ENCODE measurements at regions not wholly inside any gene's neighbourhood (a gene's known extent, or its start where the extent isn't known, plus 50 kb on each side); places are given as distances from the start of the nearest gene placed in this dataset.

GRCh38 chr2:83042053-83042452, 1417.0 kb downstream of the SUCLG1 start:
- TF ChIP-seq EP300 (IDR thresholded peaks at IDR 0.05; ENCODE audit: borderline replicate concordance) (no peak), CREB1 (IDR thresholded peaks at IDR 0.05; ENCODE audit: low read depth) (no peak), YY1 (IDR thresholded peaks at IDR 0.05; ENCODE audit: low read depth) (no peak), RAD21 (IDR thresholded peaks at IDR 0.05; ENCODE audit: low read depth) (no peak), REST (IDR thresholded peaks at IDR 0.05; ENCODE audit: low read depth) (no peak), ZBTB7A (IDR thresholded peaks at IDR 0.05; ENCODE audit: low read depth) (no peak), FOXM1 (IDR thresholded peaks at IDR 0.05; ENCODE audit: borderline replicate concordance, low read depth) (no peak), NFIC (IDR thresholded peaks at IDR 0.05) (no peak), TEAD4 (IDR thresholded peaks at IDR 0.05) (no peak), TCF12 (IDR thresholded peaks at IDR 0.05; ENCODE audit: low read depth) (no peak), EGR1 (IDR thresholded peaks at IDR 0.05) (no peak), TAF1 (IDR thresholded peaks at IDR 0.05; ENCODE audit: low read depth) (no peak), MAX (IDR thresholded peaks at IDR 0.05) (no peak), CEBPB (IDR thresholded peaks at IDR 0.05) (no peak)
- TF ChIP-seq, protein P1, sequence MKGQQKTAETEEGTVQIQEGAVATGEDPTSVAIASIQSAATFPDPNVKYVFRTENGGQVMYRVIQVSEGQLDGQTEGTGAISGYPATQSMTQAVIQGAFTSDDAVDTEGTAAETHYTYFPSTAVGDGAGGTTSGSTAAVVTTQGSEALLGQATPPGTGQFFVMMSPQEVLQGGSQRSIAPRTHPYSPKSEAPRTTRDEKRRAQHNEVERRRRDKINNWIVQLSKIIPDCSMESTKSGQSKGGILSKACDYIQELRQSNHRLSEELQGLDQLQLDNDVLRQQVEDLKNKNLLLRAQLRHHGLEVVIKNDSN (IDR thresholded peaks at IDR 0.05), result no peak

DNA sequence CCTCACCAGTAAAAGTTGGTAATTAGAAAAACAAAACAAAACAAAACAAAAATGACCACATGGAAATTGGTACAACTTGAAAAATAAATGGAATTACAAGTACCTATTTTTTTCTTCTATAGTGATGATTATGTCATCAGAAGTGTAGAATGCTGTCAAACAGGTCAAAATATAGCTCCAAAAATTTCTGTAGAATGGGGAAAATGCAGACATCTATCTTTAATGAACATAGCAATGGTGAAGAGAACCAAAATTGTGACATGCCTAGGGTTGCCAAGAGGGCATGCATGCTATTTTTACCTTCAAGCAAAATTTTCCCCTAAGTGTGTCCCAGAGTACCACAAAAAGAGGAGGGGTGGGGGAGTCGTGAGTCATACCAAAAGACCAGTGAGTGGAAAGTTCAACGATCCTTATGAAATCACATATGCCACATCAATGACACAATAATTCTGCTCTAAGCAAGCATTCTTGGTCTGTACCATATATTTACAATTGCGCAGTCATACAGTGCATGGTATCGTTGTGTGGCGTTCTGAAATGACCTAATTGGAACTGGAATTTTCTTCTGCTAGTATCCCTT, 1436.4 kb downstream of the SUCLG1 start:
- TF ChIP-seq YY1 (IDR thresholded peaks at IDR 0.05; ENCODE audit: low read depth) (no peak), TEAD4 (IDR thresholded peaks at IDR 0.05) (no peak), MAX (IDR thresholded peaks at IDR 0.05) (no peak), ZBTB7A (IDR thresholded peaks at IDR 0.05; ENCODE audit: low read depth) (no peak), NFIC (IDR thresholded peaks at IDR 0.05) (no peak), FOXM1 (IDR thresholded peaks at IDR 0.05; ENCODE audit: borderline replicate concordance, low read depth) (no peak), EP300 (IDR thresholded peaks at IDR 0.05; ENCODE audit: borderline replicate concordance) (no peak), CEBPB (IDR thresholded peaks at IDR 0.05) (no peak), REST (IDR thresholded peaks at IDR 0.05; ENCODE audit: low read depth) (no peak), TAF1 (IDR thresholded peaks at IDR 0.05; ENCODE audit: low read depth) (no peak), RAD21 (IDR thresholded peaks at IDR 0.05; ENCODE audit: low read depth) (no peak), CREB1 (IDR thresholded peaks at IDR 0.05; ENCODE audit: low read depth) (no peak), TCF12 (IDR thresholded peaks at IDR 0.05; ENCODE audit: low read depth) (no peak), EGR1 (IDR thresholded peaks at IDR 0.05) (no peak)
- TF ChIP-seq, protein P1 (IDR thresholded peaks at IDR 0.05), result no peak

DNA sequence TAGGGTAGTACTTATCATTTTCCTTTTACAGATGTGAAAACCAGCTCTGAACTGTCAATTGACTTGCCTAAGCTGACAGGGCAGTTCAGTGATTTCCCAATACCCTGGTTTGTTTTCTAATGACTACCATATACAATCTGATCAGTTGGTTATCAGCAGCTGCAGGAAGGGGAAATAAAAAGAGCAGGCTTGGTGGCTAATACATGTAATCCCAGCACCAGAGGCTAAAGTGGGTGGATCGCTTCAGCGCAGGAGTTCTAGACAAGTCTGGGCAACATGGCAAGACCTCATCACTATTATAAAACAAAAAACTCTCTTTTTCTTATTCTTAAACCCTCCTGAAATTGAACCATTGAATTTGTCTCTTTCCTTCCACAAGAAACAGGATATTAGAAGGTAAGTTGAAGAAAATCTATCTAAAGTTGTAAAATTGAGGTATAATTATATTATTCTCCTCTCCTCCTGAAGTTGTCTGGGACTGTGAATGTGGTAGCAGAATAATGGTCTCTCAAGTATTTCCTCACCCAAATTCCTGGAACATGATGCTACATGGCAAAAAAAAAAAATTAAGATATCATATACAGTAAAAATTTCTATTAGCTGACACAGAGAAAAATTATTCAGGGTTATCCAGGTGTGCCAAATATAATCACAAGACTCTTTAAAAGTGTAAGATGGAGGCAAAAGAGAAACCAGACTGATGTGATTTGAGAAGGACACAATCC, 1441.6 kb downstream of the SUCLG1 start:
- TF ChIP-seq MAX (IDR thresholded peaks at IDR 0.05) (no peak), REST (IDR thresholded peaks at IDR 0.05; ENCODE audit: low read depth) (no peak), FOXM1 (IDR thresholded peaks at IDR 0.05; ENCODE audit: borderline replicate concordance, low read depth) (no peak), TEAD4 (IDR thresholded peaks at IDR 0.05) (no peak), TAF1 (IDR thresholded peaks at IDR 0.05; ENCODE audit: low read depth) (no peak), ZBTB7A (IDR thresholded peaks at IDR 0.05; ENCODE audit: low read depth) (no peak), EGR1 (IDR thresholded peaks at IDR 0.05) (no peak), YY1 (IDR thresholded peaks at IDR 0.05; ENCODE audit: low read depth) (no peak)
- TF ChIP-seq, protein P1 (IDR thresholded peaks at IDR 0.05), result no peak
